A673 (cell line): ENCODE measurements at regions not wholly inside any gene's neighbourhood (a gene's known extent, or its start where the extent isn't known, plus 50 kb on each side); places are given as distances from the start of the nearest gene placed in this dataset.

ENCODE experiments used
- EZH2 ChIP-seq: fragments of 200-600 bp; sonication (generic); IDR thresholded peaks from 2 replicates; pipeline ENCODE4 v1.6.1; 2017; ENCODE audit warnings: borderline replicate concordance, low read depth, mild to moderate bottlenecking, mixed read lengths, antibody characterized with exemption, low read length; ENCODE audit not compliant: poor library complexity, severe bottlenecking
- TF ChIP-seq, protein P1 (sequence below): fragments of 300-800, 200-600 bp; sonication (generic); conservative IDR thresholded peaks from 2 replicates; pipeline ENCODE4 v1.5.1; 2017; ENCODE audit warnings: low read depth, mild to moderate bottlenecking, antibody characterized with exemption, low read length, moderate library complexity, mixed read lengths

DNA sequence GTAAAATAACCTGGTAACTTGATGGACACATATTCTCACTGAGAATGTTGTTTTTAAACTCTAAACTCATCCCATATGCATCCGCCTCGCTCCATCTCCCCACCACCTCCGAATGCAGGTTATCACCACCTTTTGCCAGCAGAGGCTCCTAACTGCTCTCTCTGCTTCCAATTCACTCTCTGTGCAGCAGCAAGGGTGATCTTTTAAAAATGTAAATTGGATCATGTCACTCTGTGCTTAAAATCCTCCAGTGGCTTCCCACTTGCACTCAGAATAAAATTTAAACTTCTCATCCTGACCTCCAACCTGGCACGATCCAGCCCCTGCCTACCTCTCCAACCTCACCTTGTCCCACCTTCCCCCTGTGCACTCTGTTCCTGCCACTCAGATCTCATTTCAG, 317.2 kb downstream of the ZSWIM6 start:
- TF ChIP-seq, protein P1, sequence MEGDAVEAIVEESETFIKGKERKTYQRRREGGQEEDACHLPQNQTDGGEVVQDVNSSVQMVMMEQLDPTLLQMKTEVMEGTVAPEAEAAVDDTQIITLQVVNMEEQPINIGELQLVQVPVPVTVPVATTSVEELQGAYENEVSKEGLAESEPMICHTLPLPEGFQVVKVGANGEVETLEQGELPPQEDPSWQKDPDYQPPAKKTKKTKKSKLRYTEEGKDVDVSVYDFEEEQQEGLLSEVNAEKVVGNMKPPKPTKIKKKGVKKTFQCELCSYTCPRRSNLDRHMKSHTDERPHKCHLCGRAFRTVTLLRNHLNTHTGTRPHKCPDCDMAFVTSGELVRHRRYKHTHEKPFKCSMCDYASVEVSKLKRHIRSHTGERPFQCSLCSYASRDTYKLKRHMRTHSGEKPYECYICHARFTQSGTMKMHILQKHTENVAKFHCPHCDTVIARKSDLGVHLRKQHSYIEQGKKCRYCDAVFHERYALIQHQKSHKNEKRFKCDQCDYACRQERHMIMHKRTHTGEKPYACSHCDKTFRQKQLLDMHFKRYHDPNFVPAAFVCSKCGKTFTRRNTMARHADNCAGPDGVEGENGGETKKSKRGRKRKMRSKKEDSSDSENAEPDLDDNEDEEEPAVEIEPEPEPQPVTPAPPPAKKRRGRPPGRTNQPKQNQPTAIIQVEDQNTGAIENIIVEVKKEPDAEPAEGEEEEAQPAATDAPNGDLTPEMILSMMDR, result no peak
- TF ChIP-seq EZH2, result no peak
